Sigmoid colon (tissue), 4 donors: ENCODE measurements at regions not wholly inside any gene's neighbourhood (a gene's known extent, or its start where the extent isn't known, plus 50 kb on each side); places are given as distances from the start of the nearest gene placed in this dataset.

Source experiments
- POLR2A ChIP-seq, 2 donors: fragments of 450-650 bp; IDR thresholded peaks; one replicate each; pipeline ENCODE4 v1.6.1; 2016; ENCODE audit warnings: antibody characterized with exemption in 2 of 2, mild to moderate bottlenecking in 2 of 2, moderate library complexity in 2 of 2
- POLR2AphosphoS5 ChIP-seq, 4 donors: sonication (generic); formaldehyde crosslinking; IDR thresholded peaks; one replicate each; pipeline ENCODE4 v1.6.1; 2017; ENCODE audit warnings: antibody characterized with exemption in 4 of 4
- TF ChIP-seq, protein P1 (sequence below), 4 experiments: fragments of 450-650 bp in 3 of 4; fragments of 200-600 bp in 1 of 4; IDR thresholded peaks; one replicate each; pipeline ENCODE4 v1.5.1; 2016 to 2019; ENCODE audit warnings: antibody characterized with exemption in 4 of 4, mild to moderate bottlenecking in 3 of 4, moderate library complexity in 2 of 4

DNA sequence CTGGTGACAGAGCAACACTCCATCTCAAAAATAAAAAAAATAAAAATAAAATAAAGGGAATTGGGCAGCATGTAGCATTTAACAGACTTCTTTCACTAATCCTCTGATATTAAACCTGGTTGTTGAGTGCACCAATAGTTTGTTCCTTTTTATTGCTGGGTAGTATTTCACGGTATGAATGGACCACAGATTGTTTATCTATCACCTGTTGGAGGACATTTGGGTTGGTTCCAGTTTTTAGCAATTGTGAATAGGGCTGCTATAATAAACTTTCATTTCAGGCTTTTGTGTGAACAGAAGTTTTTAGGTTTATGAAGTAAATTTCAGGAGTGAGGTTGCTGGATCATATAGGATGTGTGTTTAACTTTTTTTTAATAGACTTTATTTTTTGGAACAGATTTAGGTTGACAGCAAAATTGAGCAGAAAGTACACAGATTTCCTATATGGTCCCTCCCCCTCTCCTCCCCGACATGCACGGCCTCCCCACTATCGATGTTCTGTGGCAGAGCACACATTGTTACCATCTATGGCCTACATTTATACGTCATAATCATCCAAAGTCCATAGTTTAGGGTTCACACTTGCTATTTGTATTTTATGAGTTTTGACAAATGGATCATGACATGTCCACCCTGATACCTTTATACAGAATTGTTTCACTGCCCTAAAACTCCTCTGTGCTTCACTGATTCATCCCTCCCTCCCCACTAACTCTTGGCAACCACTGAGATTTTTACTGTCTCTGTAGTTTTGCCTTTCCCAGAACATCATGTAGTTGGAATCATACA lies 66.1 kb upstream of the TMPRSS2 start:
- TF ChIP-seq, protein P1, sequence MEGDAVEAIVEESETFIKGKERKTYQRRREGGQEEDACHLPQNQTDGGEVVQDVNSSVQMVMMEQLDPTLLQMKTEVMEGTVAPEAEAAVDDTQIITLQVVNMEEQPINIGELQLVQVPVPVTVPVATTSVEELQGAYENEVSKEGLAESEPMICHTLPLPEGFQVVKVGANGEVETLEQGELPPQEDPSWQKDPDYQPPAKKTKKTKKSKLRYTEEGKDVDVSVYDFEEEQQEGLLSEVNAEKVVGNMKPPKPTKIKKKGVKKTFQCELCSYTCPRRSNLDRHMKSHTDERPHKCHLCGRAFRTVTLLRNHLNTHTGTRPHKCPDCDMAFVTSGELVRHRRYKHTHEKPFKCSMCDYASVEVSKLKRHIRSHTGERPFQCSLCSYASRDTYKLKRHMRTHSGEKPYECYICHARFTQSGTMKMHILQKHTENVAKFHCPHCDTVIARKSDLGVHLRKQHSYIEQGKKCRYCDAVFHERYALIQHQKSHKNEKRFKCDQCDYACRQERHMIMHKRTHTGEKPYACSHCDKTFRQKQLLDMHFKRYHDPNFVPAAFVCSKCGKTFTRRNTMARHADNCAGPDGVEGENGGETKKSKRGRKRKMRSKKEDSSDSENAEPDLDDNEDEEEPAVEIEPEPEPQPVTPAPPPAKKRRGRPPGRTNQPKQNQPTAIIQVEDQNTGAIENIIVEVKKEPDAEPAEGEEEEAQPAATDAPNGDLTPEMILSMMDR (IDR thresholded peaks at IDR 0.05): no peak
- TF ChIP-seq POLR2AphosphoS5 (IDR thresholded peaks at IDR 0.05) (no peak), POLR2A (IDR thresholded peaks at IDR 0.05) (no peak)
